ENCODE measurements at regions not wholly inside any gene's neighbourhood (a gene's known extent, or its start where the extent isn't known, plus 50 kb on each side); places are given as distances from the start of the nearest gene placed in this dataset.

DNA sequence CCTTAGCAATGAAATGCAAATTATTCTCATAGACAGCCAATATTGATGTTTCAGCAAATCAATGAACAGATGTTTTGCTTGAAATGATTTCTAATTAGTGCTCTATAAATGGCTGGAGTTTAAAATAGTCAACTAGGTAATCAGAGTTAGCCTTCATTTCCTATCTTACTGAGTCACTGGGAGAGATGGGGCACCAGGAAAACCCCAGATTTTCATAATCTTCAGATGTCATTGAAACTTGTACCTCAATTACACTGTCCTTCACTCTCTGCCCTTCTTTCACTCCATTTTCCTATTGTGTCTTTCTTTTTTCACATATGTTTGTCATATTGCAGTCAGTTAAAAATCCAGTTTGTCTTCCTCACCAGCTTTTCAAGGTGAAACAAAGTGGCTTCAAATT lies 92.7 kb downstream of the C12orf75 start:
- H3K27ac ChIP-seq, result no peak overlapping the region
- TF ChIP-seq POLR2A (IDR thresholded peaks at IDR 0.05), result no peak
- DNase-seq (ENCODE audit: extremely low spot score in 2 of 2), result no peak
- no peak overlapping the region for H3K4me3 ChIP-seq
- intact Hi-C loops (cut with DNase I), result loop anchor here (5.0 kb wide), 1 partner anchor 714 kb away; the partner anchor contains the start of gene NUAK1
- H3K36me3 ChIP-seq, result no peaks in the 10 kb centered on the region
- no peaks in the 10 kb centered on the region for H3K4me1 ChIP-seq
- H3K27me3 ChIP-seq, result no peaks in the 10 kb centered on the region
- H3K9me3 ChIP-seq, result no peaks in the 10 kb centered on the region

DNA sequence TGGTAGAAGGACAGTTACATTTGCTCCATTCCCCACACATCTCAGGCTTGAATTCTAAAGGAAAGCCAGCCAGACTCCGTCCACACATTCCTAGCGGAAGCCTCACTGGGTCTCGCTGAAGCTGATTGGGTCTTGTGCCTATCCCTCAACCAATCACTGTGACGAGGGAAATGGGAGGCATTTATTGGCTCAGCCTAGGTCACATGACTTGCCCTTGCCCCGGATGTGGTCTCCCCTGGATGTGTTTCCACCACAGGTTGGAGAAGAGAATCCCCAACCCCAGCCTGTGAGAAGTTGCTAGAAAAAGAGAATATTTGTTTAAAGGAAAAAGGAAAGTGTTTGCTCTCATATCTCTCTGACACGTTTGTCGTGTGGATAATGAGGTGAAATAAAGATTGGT lies 93.4 kb downstream of the C12orf75 start:
- intact Hi-C loops (cut with DNase I), result loop anchor here (5.0 kb wide), 1 partner anchor 713 kb away; the partner anchor contains the start of gene NUAK1
- no peak for DNase-seq (ENCODE audit: extremely low spot score in 2 of 2)
- no peaks in the 10 kb centered on the region for H3K4me1 ChIP-seq
- TF ChIP-seq POLR2AphosphoS5 (IDR thresholded peaks at IDR 0.05; ENCODE audit: insufficient read depth in 1 of 2, low read depth in 1 of 2), result no peak
- TF ChIP-seq, protein P1, sequence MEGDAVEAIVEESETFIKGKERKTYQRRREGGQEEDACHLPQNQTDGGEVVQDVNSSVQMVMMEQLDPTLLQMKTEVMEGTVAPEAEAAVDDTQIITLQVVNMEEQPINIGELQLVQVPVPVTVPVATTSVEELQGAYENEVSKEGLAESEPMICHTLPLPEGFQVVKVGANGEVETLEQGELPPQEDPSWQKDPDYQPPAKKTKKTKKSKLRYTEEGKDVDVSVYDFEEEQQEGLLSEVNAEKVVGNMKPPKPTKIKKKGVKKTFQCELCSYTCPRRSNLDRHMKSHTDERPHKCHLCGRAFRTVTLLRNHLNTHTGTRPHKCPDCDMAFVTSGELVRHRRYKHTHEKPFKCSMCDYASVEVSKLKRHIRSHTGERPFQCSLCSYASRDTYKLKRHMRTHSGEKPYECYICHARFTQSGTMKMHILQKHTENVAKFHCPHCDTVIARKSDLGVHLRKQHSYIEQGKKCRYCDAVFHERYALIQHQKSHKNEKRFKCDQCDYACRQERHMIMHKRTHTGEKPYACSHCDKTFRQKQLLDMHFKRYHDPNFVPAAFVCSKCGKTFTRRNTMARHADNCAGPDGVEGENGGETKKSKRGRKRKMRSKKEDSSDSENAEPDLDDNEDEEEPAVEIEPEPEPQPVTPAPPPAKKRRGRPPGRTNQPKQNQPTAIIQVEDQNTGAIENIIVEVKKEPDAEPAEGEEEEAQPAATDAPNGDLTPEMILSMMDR (IDR thresholded peaks at IDR 0.05), result no peak
- no peak for TF ChIP-seq POLR2A (IDR thresholded peaks at IDR 0.05)
- H3K9me3 ChIP-seq, result no peaks in the 10 kb centered on the region
- H3K27me3 ChIP-seq, result no peaks in the 10 kb centered on the region
- H3K27ac ChIP-seq, result no peak overlapping the region
- no peaks in the 10 kb centered on the region for H3K36me3 ChIP-seq
- H3K4me3 ChIP-seq, result no peak overlapping the region

DNA sequence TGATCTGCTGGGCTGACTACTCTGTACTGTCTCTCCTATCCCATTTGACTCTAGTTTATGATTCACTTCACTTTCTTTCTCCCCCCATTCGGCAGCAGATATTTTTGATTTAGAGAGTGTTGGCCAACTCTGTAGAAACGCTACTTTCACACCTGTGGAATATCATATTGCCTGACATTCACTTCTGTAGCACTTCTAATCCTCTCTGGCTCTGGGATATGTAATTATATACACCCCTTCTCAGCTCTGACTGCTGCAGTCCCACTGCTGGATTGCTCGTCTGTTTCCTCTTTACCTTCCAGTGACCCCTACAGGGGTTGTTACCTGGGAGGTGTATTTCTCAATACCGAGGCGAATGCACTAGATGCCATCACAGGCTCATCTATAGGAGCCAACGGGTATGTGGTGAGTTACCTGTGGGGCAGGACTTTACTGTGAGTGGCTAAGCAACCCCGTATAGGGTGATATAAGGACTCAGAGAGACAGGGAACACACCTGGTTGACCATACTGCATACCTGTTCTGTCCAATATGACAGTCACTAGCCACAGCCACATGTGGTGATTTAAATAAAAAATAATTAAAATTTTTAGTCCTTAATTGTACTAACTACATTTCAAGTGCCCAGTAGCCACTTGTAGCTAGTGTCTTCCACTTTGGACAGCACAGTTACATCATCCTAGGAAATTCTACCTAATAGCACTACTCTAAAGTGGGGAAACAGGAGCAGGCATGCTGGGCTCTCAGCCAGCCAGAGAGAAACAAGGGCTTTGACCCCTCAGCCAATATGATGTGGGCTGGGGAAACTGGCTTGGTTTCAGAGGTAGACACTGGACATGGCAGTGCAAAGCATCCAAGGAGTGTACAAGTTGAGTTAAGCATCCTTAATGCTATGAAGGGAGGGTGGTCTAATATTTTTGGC lies 95.0 kb downstream of the C12orf75 start:
- no peaks in the 10 kb centered on the region for H3K27me3 ChIP-seq
- TF ChIP-seq, protein P1 (IDR thresholded peaks at IDR 0.05), result no peak
- no peak for TF ChIP-seq POLR2AphosphoS5 (IDR thresholded peaks at IDR 0.05; ENCODE audit: insufficient read depth in 1 of 2, low read depth in 1 of 2)
- TF ChIP-seq POLR2A (IDR thresholded peaks at IDR 0.05), result no peak
- no peaks in the 10 kb centered on the region for H3K9me3 ChIP-seq
- H3K36me3 ChIP-seq, result no peaks in the 10 kb centered on the region
- no peak overlapping the region for H3K4me3 ChIP-seq
- intact Hi-C loops (cut with DNase I), result no loop called here
- no peaks in the 10 kb centered on the region for H3K4me1 ChIP-seq
- no peak overlapping the region for H3K27ac ChIP-seq
- DNase-seq (ENCODE audit: extremely low spot score in 2 of 2), result no peak

DNA sequence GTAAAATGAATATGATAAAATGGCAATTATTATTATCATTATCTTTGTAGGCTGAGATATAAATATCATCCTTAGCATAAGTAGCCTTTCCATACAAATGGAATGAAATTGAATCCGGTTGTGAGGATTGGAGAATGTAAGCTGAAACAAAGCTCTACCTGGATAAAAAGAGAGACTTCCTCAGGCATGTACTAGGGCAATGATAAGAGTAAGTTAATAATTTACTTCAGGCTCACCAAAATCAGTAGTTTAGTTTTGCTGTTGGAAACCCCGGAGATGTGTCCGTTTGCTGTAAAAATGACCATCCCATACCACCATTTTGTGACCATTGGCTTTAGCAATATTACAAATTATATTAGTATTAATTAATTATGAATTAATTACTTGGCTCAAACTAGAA lies 96.3 kb downstream of the C12orf75 start:
- H3K27me3 ChIP-seq, result no peaks in the 10 kb centered on the region
- intact Hi-C loops (cut with DNase I), result no loop called here
- H3K36me3 ChIP-seq, result no peaks in the 10 kb centered on the region
- no peak overlapping the region for H3K4me3 ChIP-seq
- no peak overlapping the region for H3K27ac ChIP-seq
- TF ChIP-seq, protein P1 (IDR thresholded peaks at IDR 0.05), result no peak
- TF ChIP-seq POLR2AphosphoS5 (IDR thresholded peaks at IDR 0.05; ENCODE audit: insufficient read depth in 1 of 2, low read depth in 1 of 2) (no peak), POLR2A (IDR thresholded peaks at IDR 0.05) (no peak)
- H3K4me1 ChIP-seq, result no peaks in the 10 kb centered on the region
- no peaks in the 10 kb centered on the region for H3K9me3 ChIP-seq
- no peak for DNase-seq (ENCODE audit: extremely low spot score in 2 of 2)

DNA sequence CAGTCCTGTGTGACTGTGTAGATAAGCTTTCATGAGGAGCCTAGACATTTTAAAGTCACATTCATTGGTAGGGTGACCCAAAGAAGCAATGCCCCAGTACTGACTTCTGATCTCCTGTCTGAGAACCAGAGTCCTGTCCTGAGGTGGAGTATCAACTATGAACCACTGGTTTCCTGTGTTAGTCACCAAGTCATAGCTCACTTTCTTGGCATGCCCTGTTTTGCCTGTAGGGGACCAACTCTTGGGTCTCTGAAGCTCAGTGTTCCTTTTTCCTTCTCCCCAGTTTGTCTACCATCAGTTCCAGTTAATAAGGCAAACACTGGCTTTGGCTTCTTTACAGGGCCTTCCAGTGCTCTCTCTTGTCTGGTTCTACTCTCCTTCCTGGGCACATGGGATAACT lies 97.4 kb downstream of the C12orf75 start:
- TF ChIP-seq, protein P1 (IDR thresholded peaks at IDR 0.05), result no peak
- no peak for TF ChIP-seq POLR2A (IDR thresholded peaks at IDR 0.05)
- TF ChIP-seq POLR2AphosphoS5 (IDR thresholded peaks at IDR 0.05; ENCODE audit: insufficient read depth in 1 of 2, low read depth in 1 of 2), result no peak
- Histone ChIP-seq H3K4me1 (no peaks in the 10 kb centered on the region), H3K36me3 (no peaks in the 10 kb centered on the region), H3K4me3 (no peak overlapping the region), H3K9me3 (no peaks in the 10 kb centered on the region), H3K27ac (no peak overlapping the region), H3K27me3 (no peaks in the 10 kb centered on the region)
- DNase-seq (ENCODE audit: extremely low spot score in 2 of 2), result no peak
- intact Hi-C loops (cut with DNase I), result no loop called here
